NCI-H510A (cell line): ENCODE measurements at regions not wholly inside any gene's neighbourhood (a gene's known extent, or its start where the extent isn't known, plus 50 kb on each side); places are given as distances from the start of the nearest gene placed in this dataset.
"Not testable (repeated sequence)": the region's sequence is repeated elsewhere in the genome, so short reads cannot be mapped to it uniquely, and the experiment has no call there.

Experiments
- DNase-seq: peaks from one replicate; lab custom pipeline; 2025; lab: John Stamatoyannopoulos, UW

GRCh38 chr1:93773049-93773838, 91.6 kb upstream of the BCAR3 start:
- DNase-seq = no peak

DNA sequence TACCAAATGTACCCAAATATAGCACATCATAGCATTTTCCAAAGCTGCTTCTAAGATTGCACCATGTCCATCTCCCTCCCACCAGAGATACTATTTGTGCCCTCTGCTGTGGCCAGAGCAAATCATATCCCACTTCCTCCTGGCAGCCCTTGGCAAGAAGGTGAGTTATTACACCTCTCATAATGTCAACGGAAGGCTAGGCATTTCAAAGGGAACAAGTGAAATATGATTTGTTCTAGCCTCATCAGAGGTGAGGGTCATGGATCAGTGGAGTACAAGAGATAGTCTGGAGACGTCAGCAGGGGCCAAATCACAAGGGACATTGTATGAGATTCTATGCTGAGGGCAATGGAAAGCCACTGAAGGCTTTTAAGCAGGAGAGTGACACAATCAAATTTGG, 90.2 kb upstream of the BCAR3 start:
- DNase-seq = no peak

- no peak for DNase-seq
These were observed 89.0 kb upstream of the BCAR3 start for GRCh38 chr1:93770640-93771039.

DNA sequence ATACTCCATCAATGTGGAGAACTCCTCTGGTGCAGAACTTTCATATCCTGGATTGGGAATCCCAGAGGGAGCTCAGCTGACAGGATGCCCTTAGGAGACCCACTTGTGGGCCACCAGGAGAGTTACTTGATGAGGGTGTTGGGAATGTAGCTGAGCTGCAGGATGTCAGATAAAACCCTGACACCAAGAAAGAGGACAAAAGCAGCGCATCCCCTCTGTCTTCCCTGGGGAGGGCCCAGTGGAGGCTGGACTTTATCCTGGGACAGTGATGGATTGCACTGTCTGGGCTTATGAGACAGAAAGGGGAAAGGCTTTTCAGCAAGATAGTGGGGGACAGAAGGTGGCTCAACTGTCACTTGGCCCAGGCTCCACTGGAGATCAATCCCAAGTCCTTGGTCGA, 88.1 kb upstream of the BCAR3 start:
- no peak for DNase-seq

GRCh38 chr1:93768380-93768863, 86.8 kb upstream of the BCAR3 start:
- no peak for DNase-seq

DNA sequence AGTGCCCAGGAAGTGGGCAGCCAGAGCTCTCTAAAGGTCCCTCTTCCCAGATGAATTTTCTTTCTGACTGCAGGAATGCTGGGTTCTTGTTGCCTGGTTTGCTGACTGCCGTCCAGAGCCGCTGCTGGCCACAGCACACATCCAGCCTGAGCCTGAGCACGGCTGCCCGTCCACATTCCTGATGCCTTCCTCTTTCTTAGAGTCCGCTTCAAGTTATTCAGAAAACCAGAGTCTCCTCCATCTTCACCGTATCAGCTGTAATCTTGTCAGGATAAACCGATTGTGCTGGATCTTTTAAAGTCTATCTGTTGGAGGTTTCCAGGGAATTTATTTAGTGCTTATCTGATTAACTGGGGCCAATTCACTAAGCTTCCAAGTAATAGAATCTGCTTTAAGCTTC, 84.8 kb upstream of the BCAR3 start:
- no peak for DNase-seq

- DNase-seq = no peak
These were observed 83.5 kb upstream of the BCAR3 start for GRCh38 chr1:93765099-93765498.

- no peak for DNase-seq
These were observed 82.7 kb upstream of the BCAR3 start for GRCh38 chr1:93764366-93764750.

GRCh38 chr1:93763704-93764365, 82.2 kb upstream of the BCAR3 start:
- no peak for DNase-seq

DNA sequence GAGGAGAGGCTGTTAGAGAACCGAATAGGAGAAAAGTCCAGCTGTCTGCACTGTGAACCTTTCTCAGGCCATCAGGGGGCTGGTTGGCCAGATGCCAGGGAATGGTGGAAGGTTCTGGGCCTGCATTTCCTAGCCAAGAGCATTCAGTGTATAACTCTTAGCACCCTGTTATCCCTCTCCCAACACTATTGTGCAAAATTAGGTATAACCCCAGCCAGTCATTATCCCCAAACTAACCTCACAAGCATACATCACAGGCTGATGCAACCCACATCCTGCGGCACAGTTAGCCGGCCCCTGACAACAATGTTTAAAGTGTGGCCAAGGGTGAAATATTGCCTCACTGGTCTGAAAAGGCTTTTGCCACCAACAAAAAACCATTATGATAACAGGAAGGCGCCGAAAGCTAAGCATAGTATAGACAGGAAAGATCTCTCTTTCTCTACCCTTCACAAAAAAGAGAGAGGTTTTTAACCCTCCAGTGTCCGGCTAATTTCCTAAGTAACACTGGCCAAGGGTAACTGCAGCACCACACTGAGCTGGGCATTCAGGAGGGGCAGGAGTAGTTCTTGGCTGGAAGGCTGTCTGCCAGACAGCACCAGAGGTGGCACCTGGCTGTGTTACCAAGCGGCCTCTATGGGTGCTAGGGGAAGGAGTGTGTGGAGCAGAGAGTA, 77.3 kb upstream of the BCAR3 start:
- DNase-seq = no peak

GRCh38 chr1:93757256-93758036, 75.8 kb upstream of the BCAR3 start:
- no peak for DNase-seq

DNA sequence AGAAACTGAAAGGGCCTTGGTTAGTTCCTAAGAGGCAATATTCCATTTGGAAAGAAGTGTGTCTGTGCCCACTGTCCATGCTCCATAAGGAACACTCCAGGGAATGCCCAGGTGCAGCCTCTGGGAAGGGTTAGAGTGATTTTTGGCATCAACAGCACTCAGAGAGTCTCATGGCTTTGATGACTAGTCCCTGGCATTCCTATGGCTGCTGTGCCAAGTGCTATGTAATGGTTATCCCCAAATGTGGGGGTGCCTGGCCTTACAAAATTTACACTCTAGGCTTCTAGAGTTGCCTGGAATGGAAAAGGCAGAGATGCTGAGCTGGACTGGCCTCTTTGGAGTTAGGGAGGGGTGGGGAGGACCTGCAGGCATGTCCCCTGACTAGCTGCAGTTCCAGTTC, 75.0 kb upstream of the BCAR3 start:
- no peak for DNase-seq

DNA sequence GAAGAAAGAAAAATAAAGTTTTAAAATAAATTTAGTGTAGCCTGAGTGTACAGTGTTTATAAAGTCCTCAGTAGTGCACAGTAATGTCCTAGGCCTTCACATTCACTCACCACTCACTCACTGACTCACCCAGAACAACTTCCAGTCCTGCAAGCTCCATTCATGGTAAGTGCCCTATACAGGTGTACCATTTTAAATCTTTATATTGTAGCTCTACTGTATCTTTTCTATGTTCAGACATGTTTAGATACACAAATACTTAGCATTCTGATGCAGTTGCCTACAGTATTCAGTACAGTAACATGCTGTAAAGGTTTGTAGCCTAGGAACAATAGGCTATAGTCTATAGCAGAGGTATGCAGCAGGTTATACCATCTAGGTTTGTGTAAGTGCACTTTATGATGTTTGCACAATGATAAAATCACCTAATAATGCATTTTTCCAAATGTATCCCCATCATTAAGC, 73.6 kb upstream of the BCAR3 start:
- not testable (repeated sequence) for DNase-seq

DNA sequence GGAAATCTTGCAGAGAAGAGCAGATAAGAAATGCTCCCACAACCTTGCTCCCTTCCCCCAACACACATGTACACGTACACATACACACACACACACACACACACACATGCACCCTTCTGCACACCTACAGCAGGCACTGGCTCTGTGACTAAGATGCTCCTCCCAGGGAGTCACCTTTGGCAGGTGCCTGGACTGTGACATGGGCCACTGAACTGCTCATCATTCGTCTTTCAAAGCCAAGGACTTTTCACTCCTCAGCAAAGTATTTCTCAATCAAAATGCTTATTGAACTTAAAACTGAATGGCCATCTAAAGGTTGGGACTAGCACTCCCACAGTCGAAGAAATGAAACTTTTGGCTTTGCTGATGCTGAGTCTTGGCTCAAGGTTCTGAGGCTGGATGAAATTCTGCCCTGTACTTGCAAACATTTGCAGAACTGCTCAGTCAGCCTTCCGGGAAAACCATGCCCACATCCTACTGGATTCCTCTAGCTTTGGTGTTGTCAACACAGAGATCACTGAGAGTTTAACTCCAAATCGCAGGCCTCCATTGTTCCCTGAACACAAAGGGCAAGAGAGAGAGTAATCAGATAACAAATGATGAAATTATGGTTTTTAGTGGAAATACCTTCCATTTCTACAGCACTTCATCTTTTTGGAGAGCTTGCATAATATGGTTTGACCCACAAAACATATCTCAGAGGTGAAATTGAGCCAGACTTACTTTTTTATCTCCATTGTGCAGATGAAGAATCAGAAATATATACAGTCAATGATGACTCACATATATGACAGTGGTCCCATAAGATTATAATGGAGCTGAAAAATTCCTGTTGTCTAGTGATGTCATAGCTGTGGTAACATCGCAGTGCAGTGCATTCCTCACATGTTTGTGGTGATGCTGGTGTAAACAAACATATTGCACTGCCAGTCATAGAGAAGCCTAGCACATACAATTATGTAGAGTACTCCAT, 72.4 kb upstream of the BCAR3 start:
- DNase-seq = no peak

DNA sequence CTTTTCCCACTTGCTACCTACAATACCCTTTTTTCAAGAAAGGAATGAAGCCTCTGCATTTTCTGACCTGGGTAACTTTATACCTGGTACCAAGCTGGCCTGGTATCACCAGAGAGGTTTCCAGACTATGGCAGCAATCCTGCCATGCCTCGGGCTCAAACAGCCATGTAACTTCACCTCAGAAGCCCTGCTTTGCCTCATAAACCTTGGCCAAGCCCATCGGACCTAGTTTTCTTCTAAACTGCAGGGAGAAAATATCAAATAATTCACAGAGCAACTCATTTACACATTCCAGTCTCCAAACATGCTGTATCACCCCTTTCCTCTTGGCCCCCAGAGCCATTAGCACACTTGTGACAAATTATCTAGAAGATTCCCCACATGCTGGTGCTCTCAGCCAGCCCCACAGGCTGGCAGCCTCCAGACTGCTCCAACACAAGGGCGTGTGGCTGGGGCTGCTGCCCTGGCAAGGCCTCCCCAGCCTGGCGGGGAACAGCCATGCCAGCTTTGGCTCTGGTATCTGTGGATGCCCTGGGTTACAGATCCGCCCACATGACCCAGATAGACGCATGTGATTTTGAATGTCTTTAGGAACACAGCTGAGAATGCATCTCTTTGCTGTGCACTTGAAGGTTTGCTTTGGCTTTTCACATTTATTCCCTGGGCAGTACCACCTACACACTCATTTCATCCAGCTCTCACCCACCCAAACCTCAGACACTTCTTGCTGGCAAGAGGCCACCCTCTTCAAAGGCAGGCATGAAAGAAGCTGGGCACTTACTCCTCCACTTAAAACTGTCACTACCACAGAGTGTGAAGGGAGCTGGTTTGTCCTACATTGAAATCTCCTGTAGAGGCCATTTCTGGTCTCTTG, 70.0 kb upstream of the BCAR3 start:
- DNase-seq = no peak

DNA sequence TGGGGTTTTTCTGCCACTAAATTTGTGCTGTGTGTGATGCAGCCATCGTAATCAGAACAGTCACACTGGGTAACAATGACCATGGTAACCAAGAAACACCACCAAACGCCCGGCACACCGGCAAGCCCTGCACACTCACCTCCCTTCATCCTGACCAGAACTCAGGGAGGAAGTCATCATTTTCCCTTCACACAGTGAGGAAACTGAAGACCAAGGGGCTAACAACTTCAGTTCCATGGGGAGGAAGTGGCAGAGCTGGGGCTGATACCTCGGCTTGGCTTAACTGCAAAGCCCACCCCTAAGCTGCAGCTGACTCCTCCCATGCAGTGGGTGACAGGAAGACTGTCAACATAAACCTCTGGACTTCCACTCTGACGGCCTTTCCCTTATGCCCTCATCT, 69.3 kb upstream of the BCAR3 start:
- DNase-seq = no peak

DNA sequence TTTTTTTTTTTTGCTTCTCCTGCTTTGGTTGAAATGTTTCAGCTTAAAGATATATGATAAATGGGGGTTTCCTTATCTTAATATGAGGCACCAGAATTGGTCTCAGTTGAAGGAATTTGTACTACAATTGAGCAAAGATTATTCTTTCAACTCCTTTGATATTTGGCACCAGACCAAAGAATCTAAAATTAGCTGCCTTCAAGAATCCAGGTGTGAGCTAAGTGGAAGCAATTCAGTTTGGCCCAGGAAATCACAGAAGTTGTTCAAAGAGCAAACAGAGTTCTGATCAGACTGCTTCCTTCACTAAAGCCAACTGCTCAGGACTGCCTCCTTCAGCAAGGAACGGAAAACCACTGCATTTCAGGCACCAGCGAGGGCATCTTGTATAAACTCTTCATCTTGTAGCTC, 68.3 kb upstream of the BCAR3 start:
- no peak for DNase-seq

DNA sequence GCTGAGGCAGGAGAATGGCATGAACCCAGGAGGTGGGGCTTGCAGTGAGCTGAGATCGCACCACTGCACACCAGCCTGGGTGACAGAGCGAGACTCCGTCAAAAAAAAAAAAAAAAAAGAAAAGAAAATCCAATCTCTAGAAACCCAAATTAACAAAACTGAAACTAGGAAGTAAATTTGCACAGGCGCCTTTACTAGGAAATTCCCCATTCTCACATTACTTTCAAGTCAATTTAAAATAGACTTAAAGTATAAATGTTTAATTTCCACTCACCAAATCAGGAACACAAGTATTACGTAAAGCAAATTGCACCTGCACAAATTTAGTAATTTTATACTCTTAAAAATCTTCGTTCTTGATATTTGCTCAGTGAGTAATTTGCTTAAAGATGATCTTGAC, 67.8 kb upstream of the BCAR3 start:
- no peak for DNase-seq

DNA sequence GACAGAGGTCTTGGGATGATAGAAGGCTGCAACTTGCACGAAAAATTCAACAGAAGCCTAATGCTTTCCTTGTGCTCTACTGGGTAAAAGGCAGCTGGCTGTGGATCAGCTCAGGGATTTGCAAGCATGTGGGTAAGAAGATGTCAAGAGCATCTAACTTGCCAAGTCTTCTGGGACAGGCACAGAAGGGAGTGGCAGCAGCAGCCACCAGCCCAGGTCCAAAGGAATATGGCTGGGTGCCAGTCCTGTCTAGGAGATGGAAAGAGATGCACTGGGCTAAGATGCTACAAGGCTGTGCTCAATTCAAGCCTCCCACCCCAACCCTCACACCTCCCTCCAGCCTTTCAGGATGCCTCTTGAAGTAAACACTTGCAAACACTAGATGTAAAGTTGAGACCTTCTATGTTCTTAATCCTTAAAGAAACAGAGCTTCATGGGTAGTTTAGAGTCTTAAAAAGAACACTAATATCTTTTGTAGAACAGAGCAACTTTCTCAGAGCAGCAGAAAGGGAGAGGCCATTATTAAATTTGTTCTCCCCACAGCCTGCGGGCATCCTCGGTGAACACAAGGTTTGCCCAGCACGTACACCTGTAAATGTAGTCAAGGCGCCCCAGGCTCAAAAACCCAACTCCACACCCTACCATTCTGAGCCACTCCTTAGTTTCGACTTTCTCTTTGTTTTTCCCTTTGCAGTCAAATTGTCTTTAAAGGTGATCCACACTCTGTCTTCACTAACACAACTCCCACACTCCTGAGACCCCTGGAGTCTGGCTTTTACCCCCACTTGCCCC, 64.6 kb upstream of the BCAR3 start:
- no peak for DNase-seq
